Keratinocyte (primary cell): ENCODE measurements at regions not wholly inside any gene's neighbourhood (a gene's known extent, or its start where the extent isn't known, plus 50 kb on each side); places are given as distances from the start of the nearest gene placed in this dataset.

Experiments used
- DNase-seq: peaks from one replicate; pipeline ENCODE4 v3.0.0-alpha.2; 2011; ENCODE audit warnings: low read depth, missing footprints, low spot score
- FAIRE-seq: peaks from 2 replicates; lab custom pipeline; 2011; peaks lifted over from hg19 to GRCh38; lab: Jason Lieb, UNC
- H2AFZ ChIP-seq: 2 replicates; pipeline ENCODE4 v1.6.0; 2012; ENCODE audit warnings: low read length, control low read depth, inconsistent platforms; ENCODE audit not compliant: control insufficient read depth
- H3K27ac ChIP-seq: 2 replicates; pipeline ENCODE4 v1.5.1; 2011; ENCODE audit warnings: low read length; ENCODE audit not compliant: control insufficient read depth, insufficient read depth
- H3K27me3 ChIP-seq: 3 replicates; pipeline ENCODE4 v1.6.0; 2011; ENCODE audit warnings: low read length; ENCODE audit not compliant: control insufficient read depth, insufficient read depth; ENCODE audit errors: extremely low read depth
- H3K36me3 ChIP-seq, 2 experiments: 2 replicates in 1 of 2; 3 replicates in 1 of 2; pipeline ENCODE4 v1.5.1; 2011; ENCODE audit warnings: low read length in 2 of 2, mild to moderate bottlenecking in 1 of 2; ENCODE audit not compliant: control insufficient read depth in 2 of 2, insufficient read depth in 2 of 2; ENCODE audit errors: extremely low read depth in 1 of 2
- H3K4me1 ChIP-seq: 3 replicates; pipeline ENCODE4 v1.5.1; 2011; ENCODE audit warnings: low read length; ENCODE audit not compliant: control insufficient read depth, insufficient read depth; ENCODE audit errors: extremely low read depth
- H3K4me2 ChIP-seq: 3 replicates; pipeline ENCODE4 v1.6.0; 2011; ENCODE audit warnings: low read depth, low read length; ENCODE audit not compliant: control insufficient read depth, insufficient read depth; ENCODE audit errors: extremely low read depth
- H3K4me3 ChIP-seq, 3 experiments: fragments of 200-600 bp in 1 of 3; sonication (generic) in 1 of 3; 2 replicates in 2 of 3; 3 replicates in 1 of 3; pipeline ENCODE4 v1.5.1; 2011 to 2016; ENCODE audit warnings: low read length in 3 of 3, mild to moderate bottlenecking in 3 of 3, control low read depth in 2 of 3, inconsistent platforms in 1 of 3, low read depth in 1 of 3, mixed read lengths in 1 of 3, mixed run types in 1 of 3, moderate library complexity in 1 of 3; ENCODE audit not compliant: control insufficient read depth in 2 of 3, insufficient read depth in 2 of 3; ENCODE audit errors: extremely low read depth in 1 of 3
- H3K79me2 ChIP-seq: 2 replicates; pipeline ENCODE4 v1.6.0; 2012; ENCODE audit warnings: low read length; ENCODE audit not compliant: control insufficient read depth, insufficient read depth
- H3K9ac ChIP-seq: 3 replicates; pipeline ENCODE4 v1.6.0; 2011; ENCODE audit warnings: low read length; ENCODE audit not compliant: control insufficient read depth, insufficient read depth; ENCODE audit errors: extremely low read depth
- H3K9me1 ChIP-seq: 3 replicates; pipeline ENCODE4 v1.6.0; 2011; ENCODE audit warnings: low read length; ENCODE audit not compliant: control insufficient read depth, insufficient read depth; ENCODE audit errors: extremely low read depth
- H3K9me3 ChIP-seq: 2 replicates; pipeline ENCODE4 v1.5.1; 2012; ENCODE audit warnings: low read depth, low read length; ENCODE audit not compliant: control insufficient read depth
- H4K20me1 ChIP-seq: 3 replicates; pipeline ENCODE4 v1.6.0; 2011; ENCODE audit warnings: low read length; ENCODE audit not compliant: control insufficient read depth, insufficient read depth; ENCODE audit errors: extremely low read depth
- EZH2 ChIP-seq: IDR thresholded peaks from one replicate; pipeline ENCODE4 v1.6.1; 2012; ENCODE audit warnings: inconsistent platforms, mild to moderate bottlenecking, low read length, moderate library complexity
- dilution Hi-C: fragments of 300-500 bp; cut with MboI; formaldehyde crosslinking; loops from one replicate; pipeline ENCODE4 v1.7.0; 2020; ENCODE audit warnings: low sequenced_read_pairs; ENCODE audit not compliant: extremely low pct_ligation_motif_present
- TF ChIP-seq, protein P1 (sequence below), 3 experiments: IDR thresholded peaks in 1 of 3; conservative IDR thresholded peaks in 1 of 3; optimal IDR thresholded peaks in 1 of 3; 2 replicates in 2 of 3; 3 replicates in 1 of 3; pipeline versions ENCODE3 to v1.5.1; 2011; ENCODE audit warnings: low read length in 3 of 3, mild to moderate bottlenecking in 3 of 3, moderate library complexity in 2 of 3, control low read depth in 1 of 3, inconsistent platforms in 1 of 3; ENCODE audit not compliant: insufficient read depth in 2 of 3; ENCODE audit errors: extremely low read depth in 1 of 3

GRCh38 chr4:173866322-173867026 lies 336.4 kb upstream of the HAND2 start:
- no peaks in the 10 kb centered on the region for H3K36me3 ChIP-seq
- no peaks in the 10 kb centered on the region for H3K4me1 ChIP-seq
- H3K4me3 ChIP-seq: no peak overlapping the region
- TF ChIP-seq EZH2: no peak
- TF ChIP-seq, protein P1, sequence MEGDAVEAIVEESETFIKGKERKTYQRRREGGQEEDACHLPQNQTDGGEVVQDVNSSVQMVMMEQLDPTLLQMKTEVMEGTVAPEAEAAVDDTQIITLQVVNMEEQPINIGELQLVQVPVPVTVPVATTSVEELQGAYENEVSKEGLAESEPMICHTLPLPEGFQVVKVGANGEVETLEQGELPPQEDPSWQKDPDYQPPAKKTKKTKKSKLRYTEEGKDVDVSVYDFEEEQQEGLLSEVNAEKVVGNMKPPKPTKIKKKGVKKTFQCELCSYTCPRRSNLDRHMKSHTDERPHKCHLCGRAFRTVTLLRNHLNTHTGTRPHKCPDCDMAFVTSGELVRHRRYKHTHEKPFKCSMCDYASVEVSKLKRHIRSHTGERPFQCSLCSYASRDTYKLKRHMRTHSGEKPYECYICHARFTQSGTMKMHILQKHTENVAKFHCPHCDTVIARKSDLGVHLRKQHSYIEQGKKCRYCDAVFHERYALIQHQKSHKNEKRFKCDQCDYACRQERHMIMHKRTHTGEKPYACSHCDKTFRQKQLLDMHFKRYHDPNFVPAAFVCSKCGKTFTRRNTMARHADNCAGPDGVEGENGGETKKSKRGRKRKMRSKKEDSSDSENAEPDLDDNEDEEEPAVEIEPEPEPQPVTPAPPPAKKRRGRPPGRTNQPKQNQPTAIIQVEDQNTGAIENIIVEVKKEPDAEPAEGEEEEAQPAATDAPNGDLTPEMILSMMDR (optimal IDR thresholded peaks at IDR 0.05 in 1 of 3, IDR thresholded peaks at IDR 0.05 in 1 of 3, conservative IDR thresholded peaks at IDR 0.05 in 1 of 3; ENCODE audit: extremely low read depth in 1 of 3, insufficient read depth in 2 of 3, low read length in 3 of 3): no peak
- H3K9me3 ChIP-seq: no peaks in the 10 kb centered on the region
- dilution Hi-C loops: no loop called here
- DNase-seq (no peak), FAIRE-seq (no peak)
- H3K79me2 ChIP-seq: no peaks in the 10 kb centered on the region
- no peaks in the 10 kb centered on the region for H4K20me1 ChIP-seq
- H2AFZ ChIP-seq: no peak overlapping the region
- H3K27me3 ChIP-seq: no peaks in the 10 kb centered on the region
- no peak overlapping the region for H3K27ac ChIP-seq
- H3K4me2 ChIP-seq: no peak overlapping the region
- H3K9me1 ChIP-seq: no peaks in the 10 kb centered on the region
- H3K9ac ChIP-seq: no peak overlapping the region

DNA sequence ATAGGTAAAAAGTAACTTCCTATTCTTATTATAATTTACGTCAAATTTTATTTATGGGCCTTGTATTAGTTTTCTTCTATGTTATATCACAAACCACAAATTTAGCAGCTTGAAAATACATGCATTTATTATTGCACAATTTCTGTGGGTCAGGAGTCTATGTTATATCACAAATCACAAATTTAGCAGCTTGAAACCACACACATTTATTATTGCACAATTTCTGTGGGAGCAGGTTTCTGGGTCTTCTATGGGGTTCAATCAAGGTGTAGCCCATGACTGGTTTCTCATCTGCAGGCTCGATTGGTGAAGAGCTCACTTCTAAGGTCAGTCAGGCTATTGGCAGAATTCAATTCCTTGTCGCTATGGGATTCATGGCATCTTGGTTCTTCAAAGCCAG lies 332.7 kb upstream of the HAND2 start:
- Histone ChIP-seq H3K9ac (no peak overlapping the region), H3K9me3 (no peaks in the 10 kb centered on the region), H3K79me2 (no peaks in the 10 kb centered on the region), H4K20me1 (no peaks in the 10 kb centered on the region), H3K9me1 (no peaks in the 10 kb centered on the region), H3K27me3 (no peaks in the 10 kb centered on the region), H3K27ac (no peak overlapping the region), H3K4me1 (no peaks in the 10 kb centered on the region), H2AFZ (no peak overlapping the region), H3K4me3 (no peak overlapping the region), H3K4me2 (no peak overlapping the region), H3K36me3 (no peaks in the 10 kb centered on the region)
- FAIRE-seq (no peak), DNase-seq (no peak)
- TF ChIP-seq, protein P1 (optimal IDR thresholded peaks at IDR 0.05 in 1 of 3, IDR thresholded peaks at IDR 0.05 in 1 of 3, conservative IDR thresholded peaks at IDR 0.05 in 1 of 3; ENCODE audit: extremely low read depth in 1 of 3, insufficient read depth in 2 of 3, low read length in 3 of 3): no peak
- TF ChIP-seq EZH2: no peak
- dilution Hi-C loops: no loop called here
